H9 (cell line): ENCODE measurements at regions not wholly inside any gene's neighbourhood (a gene's known extent, or its start where the extent isn't known, plus 50 kb on each side); places are given as distances from the start of the nearest gene placed in this dataset.

Source experiments
- DNase-seq: peaks from one replicate; pipeline ENCODE4 v3.0.0-alpha.2; 2017
- H2AFZ ChIP-seq: one replicate; pipeline ENCODE4 v1.6.1; 2013; ENCODE audit warnings: mild to moderate bottlenecking, low read length, control low read depth, moderate library complexity
- H2AK5ac ChIP-seq: 2 replicates; pipeline ENCODE4 v1.6.1; 2013; ENCODE audit warnings: low read length, control low read depth, mixed read lengths; ENCODE audit not compliant: insufficient read length
- H2BK120ac ChIP-seq: one replicate; pipeline ENCODE4 v1.6.1; 2013; ENCODE audit warnings: low read depth, mild to moderate bottlenecking, low read length, control low read depth, inconsistent platforms; ENCODE audit not compliant: poor library complexity, severe bottlenecking
- H2BK12ac ChIP-seq: 2 replicates; pipeline ENCODE4 v1.6.1; 2013; ENCODE audit warnings: low read length, control low read depth, mixed read lengths, low read depth; ENCODE audit not compliant: insufficient read length
- H2BK15ac ChIP-seq: 2 replicates; pipeline ENCODE4 v1.6.1; 2013; ENCODE audit warnings: low read depth, low read length, control low read depth
- H2BK20ac ChIP-seq: one replicate; pipeline ENCODE4 v1.6.1; 2013; ENCODE audit warnings: low read depth, mild to moderate bottlenecking, low read length, control low read depth, inconsistent platforms; ENCODE audit not compliant: poor library complexity, severe bottlenecking
- H2BK5ac ChIP-seq: 2 replicates; pipeline ENCODE4 v1.6.1; 2013; ENCODE audit warnings: low read length, control low read depth, mixed read lengths; ENCODE audit not compliant: insufficient read length
- H3K14ac ChIP-seq: 2 replicates; pipeline ENCODE4 v1.6.1; 2013; ENCODE audit warnings: low read length, control low read depth; ENCODE audit not compliant: insufficient read depth
- H3K18ac ChIP-seq: 2 replicates; pipeline ENCODE4 v1.6.1; 2013; ENCODE audit warnings: low read depth, mild to moderate bottlenecking, mixed read lengths, low read length, control low read depth; ENCODE audit not compliant: insufficient read length
- H3K23ac ChIP-seq: 2 replicates; pipeline ENCODE4 v1.6.1; 2013; ENCODE audit warnings: low read length, control low read depth, mixed read lengths, low read depth; ENCODE audit not compliant: insufficient read length
- H3K23me2 ChIP-seq: 2 replicates; pipeline ENCODE4 v1.6.1; 2013; ENCODE audit warnings: low read depth, mild to moderate bottlenecking, mixed read lengths, low read length, control low read depth; ENCODE audit not compliant: insufficient read length, poor library complexity, severe bottlenecking
- H3K27ac ChIP-seq: 2 replicates; pipeline ENCODE4 v1.5.1; 2013; ENCODE audit warnings: low read length, control low read depth, mixed read lengths, low read depth; ENCODE audit not compliant: insufficient read length
- H3K27me3 ChIP-seq: 2 replicates; pipeline ENCODE4 v1.6.1; 2013; ENCODE audit warnings: low read length, control low read depth, inconsistent platforms; ENCODE audit not compliant: insufficient read depth
- H3K4ac ChIP-seq: 2 replicates; pipeline ENCODE4 v1.6.1; 2013; ENCODE audit warnings: low read depth, mild to moderate bottlenecking, control low read depth, inconsistent platforms, low read length, moderate library complexity
- H3K4me1 ChIP-seq: 2 replicates; pipeline ENCODE4 v1.6.1; 2013; ENCODE audit warnings: low read length, control low read depth, inconsistent platforms; ENCODE audit not compliant: insufficient read depth
- H3K4me2 ChIP-seq: 2 replicates; pipeline ENCODE4 v1.6.1; 2013; ENCODE audit warnings: low read length, control low read depth, mixed read lengths; ENCODE audit not compliant: insufficient read length, insufficient read depth
- H3K56ac ChIP-seq: 2 replicates; pipeline ENCODE4 v1.6.1; 2013; ENCODE audit warnings: low read depth, mild to moderate bottlenecking, mixed read lengths, low read length, control low read depth; ENCODE audit not compliant: insufficient read length
- H3K79me1 ChIP-seq: 2 replicates; pipeline ENCODE4 v1.6.1; 2013; ENCODE audit warnings: low read depth, mild to moderate bottlenecking, moderate library complexity, low read length, control low read depth, inconsistent platforms; ENCODE audit not compliant: insufficient read depth, poor library complexity, severe bottlenecking
- H3K79me2 ChIP-seq: 2 replicates; pipeline ENCODE4 v1.6.1; 2013; ENCODE audit warnings: low read length, control low read depth, inconsistent platforms; ENCODE audit not compliant: insufficient read depth
- H3K9ac ChIP-seq: 2 replicates; pipeline ENCODE4 v1.6.1; 2013; ENCODE audit warnings: low read length, control low read depth, mixed read lengths; ENCODE audit not compliant: insufficient read length; ENCODE audit errors: extremely low read depth
- H3K9me3 ChIP-seq: one replicate; pipeline ENCODE4 v1.6.1; 2013; ENCODE audit warnings: low read depth, low read length, inconsistent platforms; ENCODE audit not compliant: control insufficient read depth
- H3T11ph ChIP-seq: one replicate; pipeline ENCODE4 v1.6.1; 2013; ENCODE audit warnings: mild to moderate bottlenecking, low read length, control low read depth, inconsistent platforms
- H4K20me1 ChIP-seq: one replicate; pipeline ENCODE4 v1.6.1; 2013; ENCODE audit not compliant: control insufficient read depth, insufficient read length, insufficient read depth
- H4K5ac ChIP-seq: 2 replicates; pipeline ENCODE4 v1.6.1; 2013; ENCODE audit warnings: low read depth, mild to moderate bottlenecking, mixed read lengths, low read length, control low read depth; ENCODE audit not compliant: insufficient read length
- H4K8ac ChIP-seq: replicated peaks from 2 replicates; pipeline ENCODE4 v1.6.1; 2013; ENCODE audit warnings: low read length, control low read depth, mixed read lengths, low read depth; ENCODE audit not compliant: insufficient read length
- H4K91ac ChIP-seq: 2 replicates; pipeline ENCODE4 v1.6.1; 2013; ENCODE audit warnings: low read depth, mild to moderate bottlenecking, moderate library complexity, mixed read lengths, low read length, control low read depth; ENCODE audit not compliant: insufficient read length
- H3K27ac Mint-ChIP-seq, 3 experiments: 2 replicates in 2 of 3; 3 replicates in 1 of 3; pipeline ENCODE4 v1.8.0; 2020 to 2021; ENCODE audit warnings: mixed read lengths in 3 of 3, mild to moderate bottlenecking in 1 of 3, moderate library complexity in 1 of 3
- H3K27me3 Mint-ChIP-seq: 2 replicates; pipeline ENCODE4 v1.8.0; 2021; ENCODE audit warnings: low read depth, mild to moderate bottlenecking, moderate library complexity, mixed read lengths
- H3K36me3 Mint-ChIP-seq, 3 experiments: 2 replicates in 2 of 3; 3 replicates in 1 of 3; pipeline ENCODE4 v1.8.0; 2020 to 2021; ENCODE audit warnings: low read depth in 3 of 3, mixed read lengths in 3 of 3; ENCODE audit not compliant: insufficient read depth in 1 of 3
- H3K4me1 Mint-ChIP-seq, 2 experiments: 2 replicates each; pipeline ENCODE4 v1.8.0; 2020; ENCODE audit warnings: mixed read lengths in 2 of 2
- H3K4me3 Mint-ChIP-seq, 2 experiments: 2 replicates in 1 of 2; 3 replicates in 1 of 2; pipeline ENCODE4 v1.8.0; 2020 to 2021; ENCODE audit warnings: mild to moderate bottlenecking in 2 of 2, mixed read lengths in 2 of 2, moderate library complexity in 1 of 2
- H3K9me3 Mint-ChIP-seq, 2 experiments: 2 replicates in 1 of 2; 3 replicates in 1 of 2; pipeline ENCODE4 v1.8.0; 2020; ENCODE audit warnings: mild to moderate bottlenecking in 2 of 2, mixed read lengths in 2 of 2, moderate library complexity in 1 of 2
- WGBS: extraction: QIAGEN DNeasy Blood & Tissue Kit; methylation state at CpG from one replicate; pipeline ENCODE4 v1.1.7; 2013; ENCODE audit warnings: missing lambda C conversion rate, low lambda C conversion rate, mixed read lengths; ENCODE audit not compliant: insufficient read length; ENCODE audit errors: extremely low coverage; 5-methylcytosine and 5-hydroxymethylcytosine counted together
- TF ChIP-seq, protein P1 (sequence below): fragments of 200-600 bp; sonication (generic); conservative IDR thresholded peaks from 3 replicates; pipeline ENCODE4 v1.8.0; 2021; ENCODE audit warnings: antibody characterized with exemption, mild to moderate bottlenecking

GRCh38 chr7:68684246-68684839 lies 913.9 kb upstream of the AUTS2 start:
- Histone ChIP-seq H4K91ac (no peak overlapping the region), H3K4me1 (peaks cover 7% of the 10 kb centered on the region), H3K9me3 (no peaks in the 10 kb centered on the region), H4K8ac (no peak overlapping the region), H3K9ac (no peak overlapping the region), H2BK15ac (no peak overlapping the region), H3T11ph (no peak overlapping the region), H3K23me2 (no peaks in the 10 kb centered on the region), H3K4ac (no peak overlapping the region), H3K14ac (no peak overlapping the region), H4K20me1 (no peaks in the 10 kb centered on the region), H2BK120ac (no peak overlapping the region), H3K27me3 (no peaks in the 10 kb centered on the region), H3K79me1 (no peaks in the 10 kb centered on the region), H2AK5ac (no peak overlapping the region), H3K23ac (no peak overlapping the region), H2BK5ac (no peak overlapping the region), H2AFZ (no peak overlapping the region), H3K18ac (no peak overlapping the region), H2BK12ac (no peak overlapping the region), H3K27ac (no peak overlapping the region), H3K56ac (no peak overlapping the region), H4K5ac (no peak overlapping the region), H3K4me2 (no peak overlapping the region), H2BK20ac (no peak overlapping the region), H3K79me2 (peaks cover 3% of the 10 kb centered on the region; the same call in 1 of the 2 replicates)
- peak overlapping the region in 1 of 3 experiments; percentile 34; a peak in 1 of 7 replicates for H3K27ac Mint-ChIP-seq
- WGBS = no CpG with 5 or more reads among the region's 8 CpGs
- no peaks in the 10 kb centered on the region; a peak in 1 of 7 replicates for H3K36me3 Mint-ChIP-seq
- H3K4me3 Mint-ChIP-seq = no peak overlapping the region
- H3K27me3 Mint-ChIP-seq = no peaks in the 10 kb centered on the region; the same call in 1 of the 2 replicates
- H3K4me1 Mint-ChIP-seq = peaks cover 36 to 45% of the 10 kb centered on the region in 2 experiments
- DNase-seq = no peak
- no peaks in the 10 kb centered on the region for H3K9me3 Mint-ChIP-seq
- TF ChIP-seq, protein P1, sequence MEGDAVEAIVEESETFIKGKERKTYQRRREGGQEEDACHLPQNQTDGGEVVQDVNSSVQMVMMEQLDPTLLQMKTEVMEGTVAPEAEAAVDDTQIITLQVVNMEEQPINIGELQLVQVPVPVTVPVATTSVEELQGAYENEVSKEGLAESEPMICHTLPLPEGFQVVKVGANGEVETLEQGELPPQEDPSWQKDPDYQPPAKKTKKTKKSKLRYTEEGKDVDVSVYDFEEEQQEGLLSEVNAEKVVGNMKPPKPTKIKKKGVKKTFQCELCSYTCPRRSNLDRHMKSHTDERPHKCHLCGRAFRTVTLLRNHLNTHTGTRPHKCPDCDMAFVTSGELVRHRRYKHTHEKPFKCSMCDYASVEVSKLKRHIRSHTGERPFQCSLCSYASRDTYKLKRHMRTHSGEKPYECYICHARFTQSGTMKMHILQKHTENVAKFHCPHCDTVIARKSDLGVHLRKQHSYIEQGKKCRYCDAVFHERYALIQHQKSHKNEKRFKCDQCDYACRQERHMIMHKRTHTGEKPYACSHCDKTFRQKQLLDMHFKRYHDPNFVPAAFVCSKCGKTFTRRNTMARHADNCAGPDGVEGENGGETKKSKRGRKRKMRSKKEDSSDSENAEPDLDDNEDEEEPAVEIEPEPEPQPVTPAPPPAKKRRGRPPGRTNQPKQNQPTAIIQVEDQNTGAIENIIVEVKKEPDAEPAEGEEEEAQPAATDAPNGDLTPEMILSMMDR = no peak
